Fibroblast of lung (primary cell): ENCODE measurements at regions not wholly inside any gene's neighbourhood (a gene's known extent, or its start where the extent isn't known, plus 50 kb on each side); places are given as distances from the start of the nearest gene placed in this dataset.

Experiments used
- EZH2 ChIP-seq: IDR thresholded peaks from 2 replicates; pipeline ENCODE4 v1.5.1; 2012; ENCODE audit warnings: low read length, control low read depth, mild to moderate bottlenecking; ENCODE audit errors: missing control alignments
- TF ChIP-seq, protein P1 (sequence below), 2 donors: IDR thresholded peaks in 1 of 2; conservative IDR thresholded peaks in 1 of 2; 1 replicate in 1 of 2; 2 replicates in 1 of 2; pipeline ENCODE4 v1.5.1; 2011 to 2012; ENCODE audit warnings: low read length in 2 of 2, control low read depth in 1 of 2, inconsistent platforms in 1 of 2, low read depth in 1 of 2, mild to moderate bottlenecking in 1 of 2

DNA sequence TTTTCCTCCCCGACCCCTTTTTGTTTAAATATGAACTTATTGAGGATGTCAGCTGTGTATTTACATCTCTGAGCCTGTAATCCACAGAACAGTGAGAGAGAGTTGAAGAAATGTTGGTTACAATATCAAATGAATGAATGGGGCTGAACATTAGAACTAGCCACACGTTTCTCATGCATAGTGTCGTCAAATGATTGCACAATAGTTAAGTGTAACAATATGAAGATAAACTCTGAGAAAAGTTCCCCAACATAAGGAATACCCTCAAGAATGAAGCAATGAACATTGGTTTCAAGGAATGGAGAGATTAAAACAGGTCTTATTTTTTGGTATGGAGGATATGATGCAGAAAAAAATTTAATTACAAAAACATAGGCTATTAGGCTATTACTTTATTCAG lies 100.5 kb upstream of the DTNBP1 start:
- TF ChIP-seq, protein P1, sequence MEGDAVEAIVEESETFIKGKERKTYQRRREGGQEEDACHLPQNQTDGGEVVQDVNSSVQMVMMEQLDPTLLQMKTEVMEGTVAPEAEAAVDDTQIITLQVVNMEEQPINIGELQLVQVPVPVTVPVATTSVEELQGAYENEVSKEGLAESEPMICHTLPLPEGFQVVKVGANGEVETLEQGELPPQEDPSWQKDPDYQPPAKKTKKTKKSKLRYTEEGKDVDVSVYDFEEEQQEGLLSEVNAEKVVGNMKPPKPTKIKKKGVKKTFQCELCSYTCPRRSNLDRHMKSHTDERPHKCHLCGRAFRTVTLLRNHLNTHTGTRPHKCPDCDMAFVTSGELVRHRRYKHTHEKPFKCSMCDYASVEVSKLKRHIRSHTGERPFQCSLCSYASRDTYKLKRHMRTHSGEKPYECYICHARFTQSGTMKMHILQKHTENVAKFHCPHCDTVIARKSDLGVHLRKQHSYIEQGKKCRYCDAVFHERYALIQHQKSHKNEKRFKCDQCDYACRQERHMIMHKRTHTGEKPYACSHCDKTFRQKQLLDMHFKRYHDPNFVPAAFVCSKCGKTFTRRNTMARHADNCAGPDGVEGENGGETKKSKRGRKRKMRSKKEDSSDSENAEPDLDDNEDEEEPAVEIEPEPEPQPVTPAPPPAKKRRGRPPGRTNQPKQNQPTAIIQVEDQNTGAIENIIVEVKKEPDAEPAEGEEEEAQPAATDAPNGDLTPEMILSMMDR (conservative IDR thresholded peaks at IDR 0.05 in 1 of 2, IDR thresholded peaks at IDR 0.05 in 1 of 2; ENCODE audit: low read depth in 1 of 2, low read length in 2 of 2): no peak
- no peak for TF ChIP-seq EZH2
